HCT116 (cell line): ENCODE measurements at regions not wholly inside any gene's neighbourhood (a gene's known extent, or its start where the extent isn't known, plus 50 kb on each side); places are given as distances from the start of the nearest gene placed in this dataset.

Experiments used
- ATAC-seq: fragments of 200-7000 bp; cut with Tn5 transposase; 2 replicates; pipeline ENCODE4 v1.9.1; 2020; ENCODE audit warnings: mild to moderate bottlenecking, moderate library complexity
- BruUV-seq: library from RNA; stranded (reverse); fragments of 400-500 nt; replicated peaks from 2 replicates; lab custom pipeline; 2021; lab: Mats Ljungman, UMichigan
- CTCF ChIA-PET: fragments of 300-600 bp; sonication (Branson Sonifier 250); formaldehyde crosslinking; loops from one replicate; lab custom pipeline; 2021; ENCODE audit warnings: antibody characterized with exemption; lab: Charles Lee
- POLR2A ChIA-PET: fragments of 300-600, 350-600 bp; sonication (Branson Sonifier 250); formaldehyde crosslinking; loops from one replicate; lab custom pipeline; 2021; ENCODE audit warnings: antibody characterized with exemption; lab: Charles Lee
- RAD21 ChIA-PET, 2 experiments: fragments of 300-600 bp; sonication (Branson Sonifier 250); formaldehyde crosslinking; loops; one replicate each; lab custom pipeline; 2023; ENCODE audit warnings: low total read pairs in 2 of 2; ENCODE audit not compliant: uncharacterized antibody in 2 of 2, unreplicated experiment in 2 of 2, low non-redundant PET in 1 of 2; lab: Charles Lee
- DNase-seq: peaks from one replicate; pipeline ENCODE4 v3.0.0-alpha.2; 2010; ENCODE audit warnings: low read depth, low spot score
- H2AFZ ChIP-seq: fragments of 200-600 bp; shearing (Covaris generic), sonication (generic); 2 replicates; pipeline ENCODE4 v1.6.1; 2017; ENCODE audit warnings: low read depth, mixed run types, mixed read lengths, antibody characterized with exemption, low read length; ENCODE audit not compliant: poor library complexity, severe bottlenecking
- H3K27ac ChIP-seq: 2 replicates; pipeline ENCODE4 v1.5.1; 2012; ENCODE audit warnings: low read depth, low read length
- H3K27me3 ChIP-seq: fragments of 200-600 bp; sonication (generic); 2 replicates; pipeline ENCODE4 v1.6.1; 2016; ENCODE audit warnings: mixed run types, low read length, mixed read lengths; ENCODE audit not compliant: insufficient read depth
- H3K36me3 ChIP-seq, 2 experiments: fragments of 200-500 bp in 1 of 2; fragments of 200-600 bp in 1 of 2; sonication (Bioruptor generic) in 1 of 2; sonication (generic) in 1 of 2; 2 replicates each; pipeline versions ENCODE4 v1.5.1 to v1.6.1; 2014 to 2016; ENCODE audit warnings: low read length in 2 of 2, inconsistent platforms in 1 of 2, mixed read lengths in 1 of 2, mixed run types in 1 of 2; ENCODE audit not compliant: insufficient read depth in 2 of 2, control insufficient read depth in 1 of 2
- H3K4me1 ChIP-seq, 2 experiments: fragments of 200-600 bp in 1 of 2; sonication (generic) in 1 of 2; 2 replicates each; pipeline versions ENCODE4 v1.5.1 to v1.6.1; 2012 to 2017; ENCODE audit warnings: low read length in 2 of 2, inconsistent platforms in 1 of 2, mild to moderate bottlenecking in 1 of 2, mixed read lengths in 1 of 2, mixed run types in 1 of 2, moderate library complexity in 1 of 2; ENCODE audit not compliant: insufficient read depth in 2 of 2, control insufficient read depth in 1 of 2
- H3K4me2 ChIP-seq: fragments of 200-600 bp; sonication (generic); 2 replicates; pipeline ENCODE4 v1.6.1; 2017; ENCODE audit warnings: mixed run types, low read length, mixed read lengths
- H3K4me3 ChIP-seq, 2 experiments: fragments of 200-600 bp in 1 of 2; sonication (generic) in 1 of 2; replicated peaks in 1 of 2; 2 replicates each; pipeline ENCODE4 v1.5.1; 2011 to 2016; ENCODE audit warnings: low read length in 2 of 2, control low read depth in 1 of 2, low read depth in 1 of 2, mild to moderate bottlenecking in 1 of 2, mixed read lengths in 1 of 2, mixed run types in 1 of 2
- H3K79me2 ChIP-seq: fragments of 200-600 bp; sonication (generic); 2 replicates; pipeline ENCODE4 v1.6.1; 2017; ENCODE audit warnings: mild to moderate bottlenecking, mixed run types, low read length, moderate library complexity, mixed read lengths; ENCODE audit not compliant: insufficient read depth
- H3K9ac ChIP-seq: fragments of 200-600 bp; sonication (generic); 2 replicates; pipeline ENCODE4 v1.6.1; 2016; ENCODE audit warnings: low read length, mixed read lengths
- H3K9me2 ChIP-seq: fragments of 200-600 bp; sonication (generic), shearing (Covaris generic); 2 replicates; pipeline ENCODE4 v1.6.1; 2017; ENCODE audit warnings: mixed run types, mild to moderate bottlenecking, moderate library complexity; ENCODE audit not compliant: insufficient read depth
- H3K9me3 ChIP-seq, 2 experiments: fragments of 200-500 bp in 1 of 2; fragments of 200-600 bp in 1 of 2; sonication (Bioruptor generic) in 1 of 2; sonication (generic) in 1 of 2; 2 replicates each; pipeline ENCODE4 v1.6.1; 2014 to 2017; ENCODE audit warnings: low read length in 2 of 2, mixed read lengths in 2 of 2, inconsistent platforms in 1 of 2, low read depth in 1 of 2, mild to moderate bottlenecking in 1 of 2, mixed run types in 1 of 2, moderate library complexity in 1 of 2; ENCODE audit not compliant: control insufficient read depth in 1 of 2, insufficient read depth in 1 of 2
- H4K20me1 ChIP-seq: fragments of 200-600 bp; sonication (generic), shearing (Covaris generic); 2 replicates; pipeline ENCODE4 v1.6.1; 2017; ENCODE audit warnings: mixed run types, mild to moderate bottlenecking, moderate library complexity; ENCODE audit not compliant: insufficient read depth
- CBX3 ChIP-seq: IDR thresholded peaks from 2 replicates; pipeline ENCODE4 v1.6.1; 2012; ENCODE audit warnings: low read depth
- EGR1 ChIP-seq: IDR thresholded peaks from 2 replicates; pipeline ENCODE4 v1.6.1; 2012; ENCODE audit warnings: low read depth
- ELF1 ChIP-seq: IDR thresholded peaks from 2 replicates; pipeline ENCODE4 v1.6.1; 2012; ENCODE audit warnings: low read depth, borderline replicate concordance
- EZH2 ChIP-seq: fragments of 200-600 bp; sonication (generic); IDR thresholded peaks from 2 replicates; pipeline ENCODE4 v1.6.1; 2017; ENCODE audit warnings: antibody characterized with exemption, mixed run types
- EZH2phosphoT487 ChIP-seq: fragments of 200-600 bp; IDR thresholded peaks from 2 replicates; pipeline ENCODE4 v1.6.1; 2018; ENCODE audit warnings: antibody characterized with exemption, borderline replicate concordance
- FOSL1 ChIP-seq: IDR thresholded peaks from 2 replicates; pipeline ENCODE4 v1.6.1; 2012; ENCODE audit warnings: low read depth
- JUND ChIP-seq: IDR thresholded peaks from 2 replicates; pipeline ENCODE4 v1.6.1; 2012
- POLR2A ChIP-seq: IDR thresholded peaks from 2 replicates; pipeline ENCODE4 v1.7.0; 2011; ENCODE audit warnings: borderline replicate concordance; ENCODE audit not compliant: insufficient read depth, insufficient read length; ENCODE audit errors: extremely low read depth
- POLR2AphosphoS5 ChIP-seq: IDR thresholded peaks from 2 replicates; pipeline ENCODE4 v1.6.1; 2011; ENCODE audit warnings: mild to moderate bottlenecking, low read depth, low read length, moderate library complexity
- RAD21 ChIP-seq: IDR thresholded peaks from 2 replicates; pipeline ENCODE4 v1.6.1; 2012; ENCODE audit warnings: low read depth, mild to moderate bottlenecking
- SIN3A ChIP-seq: IDR thresholded peaks from 2 replicates; pipeline ENCODE4 v1.6.1; 2012; ENCODE audit warnings: low read depth
- SRF ChIP-seq: IDR thresholded peaks from 2 replicates; pipeline ENCODE4 v1.6.1; 2012; ENCODE audit warnings: low read depth
- TCF7L2 ChIP-seq: IDR thresholded peaks from 2 replicates; pipeline ENCODE4 v1.7.0; 2011; ENCODE audit warnings: borderline replicate concordance, inconsistent platforms; ENCODE audit not compliant: insufficient read depth, insufficient read length; ENCODE audit errors: extremely low read depth
- YY1 ChIP-seq: IDR thresholded peaks from 2 replicates; pipeline ENCODE4 v1.6.1; 2011; ENCODE audit warnings: low read length, low read depth, moderate library complexity, mild to moderate bottlenecking; ENCODE audit not compliant: insufficient replicate concordance; ENCODE audit errors: extremely low read depth
- ZFX ChIP-seq: fragments of 450-650 bp; IDR thresholded peaks from 2 replicates; pipeline ENCODE4 v1.6.1; 2017
- intact Hi-C: fragments of 100-400 bp; cut with micrococcal nuclease; formaldehyde crosslinking; loops from 2 replicates; pipeline ENCODE4 v1.10.0; 2022
- TF ChIP-seq, protein P1 (sequence below): IDR thresholded peaks from 2 replicates; pipeline ENCODE4 v1.6.1; 2012
- TF ChIP-seq, protein P2 (sequence below): IDR thresholded peaks from 2 replicates; pipeline ENCODE4 v1.6.1; 2012; ENCODE audit warnings: low read depth

DNA sequence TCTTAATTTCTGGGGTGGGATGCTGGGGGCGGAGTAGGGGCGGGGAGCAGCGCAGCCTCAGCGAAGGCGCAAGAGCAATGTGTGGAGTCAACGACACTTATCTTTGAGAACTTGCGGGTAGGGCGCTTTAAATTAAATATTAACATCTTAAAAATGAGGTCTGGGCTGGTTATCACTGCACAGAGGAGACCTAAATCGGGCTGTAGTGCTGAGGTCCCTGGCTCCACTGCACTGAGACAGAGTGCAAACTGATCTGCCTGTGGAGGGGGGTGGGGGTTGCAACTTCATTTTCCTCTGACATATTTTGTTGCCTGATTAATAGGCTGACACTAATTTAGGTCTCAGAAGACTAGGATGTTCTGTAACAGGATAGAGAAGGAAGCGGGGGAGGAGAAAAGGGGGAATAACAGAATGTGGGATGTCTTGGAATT, 253.0 kb upstream of the FANCL start:
- no peak overlapping the region for H2AFZ ChIP-seq

More for the DNA sequence above, 253.0 kb upstream of the FANCL start:
- RAD21 ChIA-PET, result no interaction called here
- intact Hi-C loops, result no loop called here
- CTCF ChIA-PET, result no interaction called here
- no peaks in the 10 kb centered on the region for H3K27me3 ChIP-seq
- no peak overlapping the region for H3K4me2 ChIP-seq
- no peak overlapping the region for H3K9ac ChIP-seq
- H3K27ac ChIP-seq, result no peak overlapping the region
- no peaks in the 10 kb centered on the region for H3K36me3 ChIP-seq
- H4K20me1 ChIP-seq, result no peaks in the 10 kb centered on the region
- no peaks in the 10 kb centered on the region for H3K4me1 ChIP-seq
- ATAC-seq (no peak), DNase-seq (no peak)
- no peak overlapping the region for H3K4me3 ChIP-seq
- no TSS peak for BruUV-seq
- no peaks in the 10 kb centered on the region for H3K79me2 ChIP-seq
- POLR2A ChIA-PET, result no interaction called here
- no peaks in the 10 kb centered on the region for H3K9me2 ChIP-seq
- no peaks in the 10 kb centered on the region for H3K9me3 ChIP-seq
- TF ChIP-seq, protein P1, sequence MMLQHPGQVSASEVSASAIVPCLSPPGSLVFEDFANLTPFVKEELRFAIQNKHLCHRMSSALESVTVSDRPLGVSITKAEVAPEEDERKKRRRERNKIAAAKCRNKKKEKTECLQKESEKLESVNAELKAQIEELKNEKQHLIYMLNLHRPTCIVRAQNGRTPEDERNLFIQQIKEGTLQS, result no peak
- TF ChIP-seq EZH2 (no peak), JUND (no peak), EGR1 (no peak), ZFX (no peak), ELF1 (no peak), EZH2phosphoT487 (no peak), RAD21 (no peak), TCF7L2 (no peak), YY1 (no peak), FOSL1 (no peak), POLR2AphosphoS5 (no peak), POLR2A (no peak), CBX3 (no peak), SRF (no peak), SIN3A (no peak)
- TF ChIP-seq, protein P2, sequence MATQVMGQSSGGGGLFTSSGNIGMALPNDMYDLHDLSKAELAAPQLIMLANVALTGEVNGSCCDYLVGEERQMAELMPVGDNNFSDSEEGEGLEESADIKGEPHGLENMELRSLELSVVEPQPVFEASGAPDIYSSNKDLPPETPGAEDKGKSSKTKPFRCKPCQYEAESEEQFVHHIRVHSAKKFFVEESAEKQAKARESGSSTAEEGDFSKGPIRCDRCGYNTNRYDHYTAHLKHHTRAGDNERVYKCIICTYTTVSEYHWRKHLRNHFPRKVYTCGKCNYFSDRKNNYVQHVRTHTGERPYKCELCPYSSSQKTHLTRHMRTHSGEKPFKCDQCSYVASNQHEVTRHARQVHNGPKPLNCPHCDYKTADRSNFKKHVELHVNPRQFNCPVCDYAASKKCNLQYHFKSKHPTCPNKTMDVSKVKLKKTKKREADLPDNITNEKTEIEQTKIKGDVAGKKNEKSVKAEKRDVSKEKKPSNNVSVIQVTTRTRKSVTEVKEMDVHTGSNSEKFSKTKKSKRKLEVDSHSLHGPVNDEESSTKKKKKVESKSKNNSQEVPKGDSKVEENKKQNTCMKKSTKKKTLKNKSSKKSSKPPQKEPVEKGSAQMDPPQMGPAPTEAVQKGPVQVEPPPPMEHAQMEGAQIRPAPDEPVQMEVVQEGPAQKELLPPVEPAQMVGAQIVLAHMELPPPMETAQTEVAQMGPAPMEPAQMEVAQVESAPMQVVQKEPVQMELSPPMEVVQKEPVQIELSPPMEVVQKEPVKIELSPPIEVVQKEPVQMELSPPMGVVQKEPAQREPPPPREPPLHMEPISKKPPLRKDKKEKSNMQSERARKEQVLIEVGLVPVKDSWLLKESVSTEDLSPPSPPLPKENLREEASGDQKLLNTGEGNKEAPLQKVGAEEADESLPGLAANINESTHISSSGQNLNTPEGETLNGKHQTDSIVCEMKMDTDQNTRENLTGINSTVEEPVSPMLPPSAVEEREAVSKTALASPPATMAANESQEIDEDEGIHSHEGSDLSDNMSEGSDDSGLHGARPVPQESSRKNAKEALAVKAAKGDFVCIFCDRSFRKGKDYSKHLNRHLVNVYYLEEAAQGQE, result no peak
